GM10248 (cell line): ENCODE measurements at regions not wholly inside any gene's neighbourhood (a gene's known extent, or its start where the extent isn't known, plus 50 kb on each side); places are given as distances from the start of the nearest gene placed in this dataset.

Experiments used
- CTCF ChIA-PET: fragments of 300-600 bp; sonication (Branson Sonifier 250); formaldehyde crosslinking; extraction: SDS; loops from one replicate; lab custom pipeline; 2021; ENCODE audit warnings: antibody characterized with exemption; lab: Yijun Ruan, JAX
- POLR2A ChIA-PET: fragments of 350-650 bp; sonication (Branson Sonifier 250); formaldehyde crosslinking; extraction: SDS; loops from one replicate; lab custom pipeline; 2020; ENCODE audit warnings: antibody characterized with exemption; lab: Yijun Ruan, JAX
- DNase-seq: peaks from one replicate; pipeline ENCODE4 v3.0.0; 2012; ENCODE audit errors: extremely low spot score
- CTCF ChIP-seq: IDR thresholded peaks from 2 replicates; pipeline ENCODE4 v1.5.1; 2012; ENCODE audit warnings: mild to moderate bottlenecking, low read depth; ENCODE audit errors: extremely low read depth, missing control alignments, control extremely low read depth

GRCh38 chr11:27909386-27909785 lies 198.6 kb downstream of the KIF18A start:
- ChIA-PET CTCF (interaction anchor here (1.3 to 1.4 kb wide), 2 partner anchors 19 to 27 kb away, joined by 3 read pairs; no protein-coding TSS in a partner anchor), POLR2A (no interaction called here)
- DNase-seq: no peak
- no peak for TF ChIP-seq CTCF

- DNase-seq: no peak
- no peak for TF ChIP-seq CTCF
- ChIA-PET CTCF (no interaction called here), POLR2A (no interaction called here)
These were observed 199.3 kb downstream of the KIF18A start for GRCh38 chr11:27908621-27909020.

- POLR2A ChIA-PET: no interaction called here
- CTCF ChIA-PET: no interaction called here
These were observed 200.4 kb downstream of the KIF18A start for GRCh38 chr11:27907530-27907929.

GRCh38 chr11:27907091-27907490 lies 200.9 kb downstream of the KIF18A start:
- no peak for DNase-seq
- POLR2A ChIA-PET: no interaction called here
- CTCF ChIA-PET: interaction anchor here (0.9 kb wide), 1 partner anchor 141 kb away, joined by 3 read pairs; no protein-coding TSS in a partner anchor

More at GRCh38 chr11:27907530-27907929, 200.4 kb downstream of the KIF18A start:
- DNase-seq: no peak
- TF ChIP-seq CTCF: no peak

GRCh38 chr11:27904358-27905055 lies 203.4 kb downstream of the KIF18A start:
- no peak for DNase-seq
- CTCF ChIA-PET: interaction anchor here (1.2 kb wide), 1 partner anchor 8 kb away, joined by 6 read pairs; no protein-coding TSS in a partner anchor
- POLR2A ChIA-PET: no interaction called here
- TF ChIP-seq CTCF: no peak

More at GRCh38 chr11:27907091-27907490, 200.9 kb downstream of the KIF18A start:
- no peak for TF ChIP-seq CTCF

GRCh38 chr11:27902981-27903624 lies 202.8 kb upstream of the BDNF start:
- DNase-seq: no peak
- TF ChIP-seq CTCF: no peak
- ChIA-PET CTCF (interaction anchor here (1.1 to 1.2 kb wide), 3 partner anchors 10 to 12 kb away, joined by 4 to 6 read pairs (median 4); no protein-coding TSS in a partner anchor), POLR2A (no interaction called here)
